ENCODE measurements at regions not wholly inside any gene's neighbourhood (a gene's known extent, or its start where the extent isn't known, plus 50 kb on each side); places are given as distances from the start of the nearest gene placed in this dataset.

DNA sequence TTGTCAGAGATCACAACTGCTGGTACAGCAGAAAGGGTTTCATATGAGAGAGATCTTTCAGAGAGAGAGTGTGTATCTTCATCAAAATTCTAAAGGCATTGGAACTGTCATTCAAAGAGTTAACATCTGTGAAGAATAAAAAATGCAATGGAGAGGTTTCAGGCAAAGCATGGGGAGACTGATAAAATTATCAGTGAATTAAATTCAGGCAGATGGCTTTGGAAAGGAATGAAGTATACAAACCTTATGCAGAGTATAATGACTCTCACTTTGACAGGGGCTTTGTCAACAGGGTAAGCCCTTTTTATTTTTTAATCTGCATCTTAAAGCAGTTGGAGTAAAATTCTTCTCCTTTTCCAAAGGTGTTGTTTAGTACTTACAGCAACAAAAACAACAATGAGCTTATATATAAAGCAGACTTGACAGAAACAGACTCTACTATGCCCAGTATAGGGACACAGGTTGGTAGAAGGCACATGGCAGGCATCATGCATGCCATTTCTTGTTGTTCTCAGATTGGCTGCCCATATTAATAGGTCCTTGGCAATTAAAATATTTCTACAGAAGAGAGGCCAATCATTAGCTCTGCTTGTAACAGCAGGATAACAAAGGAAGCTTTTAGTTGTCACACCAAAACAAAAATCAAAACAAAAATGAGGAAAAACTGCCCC is 54.9 kb upstream of the NXPH1 start:
- H3K4me3 ChIP-seq (ENCODE audit: control insufficient read depth, low read depth, low read length), result no peak overlapping the region
- no peak for DNase-seq (ENCODE audit: low read depth)
- no peak for TF ChIP-seq CTCF (conservative IDR thresholded peaks at IDR 0.05; ENCODE audit: control insufficient read depth, insufficient read depth, low read depth, low read length)

DNA sequence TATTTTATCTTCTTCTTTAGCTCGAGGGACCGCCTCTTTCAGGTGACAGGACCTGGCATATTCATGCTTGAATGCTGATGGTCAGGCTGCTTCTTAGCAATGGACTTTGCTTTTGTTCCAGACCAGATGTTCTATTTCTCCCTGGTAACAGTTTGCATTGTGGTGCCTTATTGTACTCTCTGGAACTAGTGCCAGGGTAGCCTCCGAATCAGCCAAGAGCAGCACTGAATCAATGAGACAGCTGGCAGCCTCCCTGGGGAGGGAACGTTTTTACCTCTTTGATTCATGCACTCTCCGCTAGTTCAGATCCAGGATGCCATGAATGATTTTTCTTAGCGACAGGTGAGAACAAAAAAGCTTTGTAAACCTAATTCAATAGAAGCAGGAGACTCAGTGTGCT is 54.1 kb upstream of the NXPH1 start:
- no peak for DNase-seq (ENCODE audit: low read depth)
- H3K4me3 ChIP-seq (ENCODE audit: control insufficient read depth, low read depth, low read length), result no peak overlapping the region
- TF ChIP-seq CTCF (conservative IDR thresholded peaks at IDR 0.05; ENCODE audit: control insufficient read depth, insufficient read depth, low read depth, low read length), result no peak

DNA sequence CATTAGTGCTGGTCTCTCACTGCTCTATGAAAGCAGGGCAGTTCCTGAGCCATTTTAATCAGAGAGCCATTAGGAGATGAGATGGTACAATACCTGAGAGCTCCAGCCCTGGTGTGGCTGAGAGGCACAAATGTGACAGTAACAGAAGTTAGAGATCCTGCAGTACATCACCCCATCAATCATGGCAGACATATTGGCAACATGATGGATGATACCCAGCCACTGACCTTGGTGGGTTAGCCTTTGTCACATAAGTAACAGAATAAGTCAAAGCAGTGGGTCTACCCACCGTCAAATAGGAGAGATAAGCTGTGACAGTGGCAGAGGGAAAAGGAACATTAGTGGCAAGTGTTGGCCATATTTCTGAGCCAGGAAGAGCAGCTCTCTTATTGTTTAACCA is 53.3 kb upstream of the NXPH1 start:
- DNase-seq (ENCODE audit: low read depth), result no peak
- TF ChIP-seq CTCF (conservative IDR thresholded peaks at IDR 0.05; ENCODE audit: control insufficient read depth, insufficient read depth, low read depth, low read length), result no peak
- H3K4me3 ChIP-seq (ENCODE audit: control insufficient read depth, low read depth, low read length), result no peak overlapping the region

GRCh38 chr7:8382004-8382730 is 51.2 kb upstream of the NXPH1 start:
- TF ChIP-seq CTCF (conservative IDR thresholded peaks at IDR 0.05; ENCODE audit: control insufficient read depth, insufficient read depth, low read depth, low read length), result no peak
- no peak for DNase-seq (ENCODE audit: low read depth)
- no peak overlapping the region for H3K4me3 ChIP-seq (ENCODE audit: control insufficient read depth, low read depth, low read length)

Measured in fibroblast of mammary gland (primary cell).